ENCODE measurements at regions not wholly inside any gene's neighbourhood (a gene's known extent, or its start where the extent isn't known, plus 50 kb on each side); places are given as distances from the start of the nearest gene placed in this dataset.
"Not testable (repeated sequence)": the region's sequence is repeated elsewhere in the genome, so short reads cannot be mapped to it uniquely, and the experiment has no call there.

DNA sequence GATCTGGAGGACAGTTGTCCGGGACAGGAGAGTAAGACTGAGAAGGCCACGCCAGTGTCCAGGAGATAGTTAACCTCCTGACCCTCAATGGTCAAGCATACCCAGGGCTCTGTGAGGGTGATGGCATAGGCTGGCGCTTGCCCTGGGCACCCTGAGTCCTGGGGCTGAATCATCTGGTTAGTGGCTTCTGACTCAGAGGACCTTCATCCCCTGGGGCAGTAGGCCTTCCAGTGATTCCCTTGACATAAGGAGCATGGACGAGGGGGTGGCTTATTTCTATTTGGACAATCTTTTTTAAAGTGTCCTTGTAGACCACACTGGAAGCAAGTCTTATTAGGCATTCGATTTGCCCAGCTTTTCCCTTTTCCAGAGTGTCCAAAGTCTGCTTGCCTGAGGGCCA, 108.4 kb upstream of the SHISA3 start:
- DNase-seq: not testable (repeated sequence)

DNA sequence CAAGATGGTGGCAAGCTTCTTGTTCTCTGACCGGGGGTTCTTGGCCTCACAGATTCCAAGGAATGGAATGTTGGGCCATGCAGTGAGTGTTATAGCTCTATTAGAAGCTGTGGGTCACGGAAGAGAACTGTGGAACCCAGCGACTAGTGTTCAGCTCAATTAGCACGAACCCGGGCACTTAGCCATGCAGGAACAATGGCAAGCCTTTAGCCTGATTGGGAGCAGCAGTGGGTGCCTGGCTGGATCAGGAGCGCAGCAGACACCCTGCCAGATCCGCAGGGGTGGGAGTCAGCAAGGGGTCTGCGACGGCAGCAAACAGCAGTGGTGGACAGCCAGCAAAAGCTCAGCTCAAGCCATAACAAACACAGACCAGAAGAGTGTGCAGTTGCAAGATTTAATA, 105.1 kb upstream of the SHISA3 start:
- not testable (repeated sequence) for DNase-seq

DNA sequence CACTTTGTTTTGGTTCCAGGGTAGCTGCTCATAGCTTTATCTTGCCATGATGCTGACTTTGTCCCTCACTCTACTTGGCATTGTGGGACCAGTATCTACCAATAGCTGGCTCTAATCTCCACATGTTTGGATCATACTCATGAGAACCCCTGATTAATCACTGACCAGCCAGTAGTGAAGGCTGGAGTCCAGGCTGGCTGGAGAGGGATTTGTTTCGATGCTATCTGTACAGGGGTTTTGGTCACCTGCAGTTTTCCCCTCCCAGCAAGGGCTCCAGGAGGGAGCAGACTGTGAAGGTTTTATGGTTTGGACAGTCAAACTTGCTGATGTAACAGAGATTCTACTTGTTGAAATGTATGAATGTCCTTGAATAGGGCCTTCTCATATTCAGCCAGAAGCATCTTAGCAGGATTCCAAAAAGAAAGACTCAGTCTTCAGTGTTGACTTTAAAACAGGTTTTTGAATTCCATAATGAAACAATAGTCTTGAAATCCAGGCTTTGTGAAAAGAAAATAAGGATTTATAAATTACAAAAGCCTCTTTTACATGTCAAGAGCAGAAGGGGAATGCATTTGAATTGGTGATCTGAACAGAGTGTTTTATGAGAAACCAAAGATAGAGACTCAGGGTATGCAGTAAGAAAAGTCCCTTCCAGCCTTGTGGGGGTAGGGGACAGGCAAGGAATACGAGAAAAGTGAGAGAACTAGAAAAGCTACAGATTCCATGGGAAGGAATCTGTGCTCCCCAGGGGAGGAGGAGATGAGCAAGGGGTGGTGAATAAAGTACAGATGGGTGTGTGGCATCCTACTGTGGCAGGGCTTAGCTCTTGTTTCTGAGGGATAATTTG, 103.1 kb upstream of the SHISA3 start:
- DNase-seq: no peak

DNA sequence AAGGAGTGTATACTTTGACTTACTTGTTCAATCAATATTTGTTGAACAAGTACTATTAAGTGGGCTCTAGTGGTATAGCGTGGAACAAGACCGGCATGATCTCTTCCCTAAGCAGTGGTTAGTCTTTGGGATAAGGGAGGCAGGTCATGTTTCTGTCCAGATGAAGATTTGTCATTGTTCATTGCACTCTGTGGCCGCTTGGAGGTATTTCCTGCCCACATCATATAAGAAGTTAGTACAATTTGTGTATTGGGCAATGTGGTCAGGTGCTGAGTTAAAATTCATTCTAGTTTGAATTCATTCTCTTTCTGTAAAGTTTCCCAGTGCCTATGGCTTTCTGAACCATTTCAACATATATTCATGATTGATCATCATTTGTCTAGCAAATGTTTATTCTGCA, 101.1 kb upstream of the SHISA3 start:
- DNase-seq: no peak

DNA sequence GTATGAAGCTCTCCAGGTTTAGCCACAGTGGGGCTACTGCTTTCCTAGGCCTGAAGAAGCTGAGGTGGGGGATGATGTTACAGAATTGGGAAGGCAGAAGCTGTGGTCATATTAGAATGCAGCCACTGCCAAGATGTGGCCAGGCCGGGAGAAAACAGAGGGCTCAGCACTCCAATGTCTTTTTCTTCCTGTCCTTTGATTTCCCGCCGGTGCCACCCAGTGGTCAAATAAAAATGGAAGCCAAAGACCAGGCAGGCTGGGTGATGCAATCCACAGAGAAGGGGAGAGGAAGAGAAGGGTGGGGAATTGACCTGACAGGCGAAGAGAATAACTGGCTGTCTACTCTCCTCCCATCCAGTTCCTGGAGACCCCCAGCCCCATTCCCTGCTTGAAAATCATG, 94.9 kb upstream of the SHISA3 start:
- DNase-seq: no peak

DNA sequence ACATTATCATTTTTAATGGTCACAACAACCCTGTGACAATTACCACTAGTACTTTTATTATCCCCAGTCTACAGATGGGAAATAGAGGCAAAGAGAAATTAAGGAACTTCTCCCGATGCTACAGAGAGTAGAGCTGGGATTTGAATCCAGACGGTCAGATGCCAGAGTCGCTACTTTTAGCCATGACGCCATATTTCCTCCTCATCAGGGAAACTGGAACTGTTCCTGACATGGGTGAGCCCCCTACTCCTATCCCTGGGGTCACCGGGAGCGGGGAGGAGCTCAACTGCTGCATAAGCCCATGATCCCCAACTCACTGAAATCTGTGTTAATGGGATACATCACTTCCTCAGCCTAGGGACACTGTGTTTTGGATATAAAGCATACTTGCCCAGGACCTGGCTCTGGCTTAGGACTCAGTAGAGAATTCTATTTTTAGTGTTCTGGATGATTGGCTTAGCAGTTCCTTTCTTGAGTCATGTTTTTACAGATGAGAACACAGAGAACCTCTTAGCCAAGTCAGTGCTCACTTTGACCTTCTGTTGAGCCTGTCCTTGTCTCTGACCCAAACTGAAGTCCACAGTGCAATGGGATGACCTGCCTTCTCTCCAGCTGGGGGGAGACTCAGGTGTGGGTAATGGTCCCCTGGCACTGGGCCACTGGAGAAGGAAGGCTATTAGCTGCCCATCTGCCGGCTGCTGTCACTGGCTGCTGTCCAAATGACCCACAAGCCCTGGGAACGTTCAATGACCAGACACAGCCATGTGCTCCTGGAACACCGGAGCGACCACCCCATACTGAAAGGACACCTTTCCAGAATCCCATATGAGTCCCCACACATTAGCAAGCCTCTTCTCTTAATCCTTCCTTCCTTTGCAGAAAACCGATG, 90.8 kb upstream of the SHISA3 start:
- DNase-seq: no peak

DNA sequence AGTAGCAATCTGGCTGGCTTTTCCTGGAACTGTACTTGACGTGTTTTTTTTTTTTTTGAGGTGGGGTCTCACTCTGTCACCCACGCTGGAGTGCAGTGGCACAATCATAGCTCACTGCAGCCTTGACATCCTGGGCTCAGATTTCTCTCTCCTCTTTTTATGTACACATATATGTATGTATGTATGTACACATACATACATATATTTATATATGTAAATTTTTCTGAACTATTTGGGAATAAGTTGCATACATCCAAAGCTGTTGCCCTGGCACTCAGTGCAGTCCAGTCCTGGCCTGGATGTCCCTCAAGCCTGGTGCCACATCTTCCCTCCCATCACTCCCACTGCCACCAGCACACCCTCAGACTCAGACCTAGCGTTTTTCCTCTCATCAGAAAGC, 89.0 kb upstream of the SHISA3 start:
- DNase-seq: no peak

DNA sequence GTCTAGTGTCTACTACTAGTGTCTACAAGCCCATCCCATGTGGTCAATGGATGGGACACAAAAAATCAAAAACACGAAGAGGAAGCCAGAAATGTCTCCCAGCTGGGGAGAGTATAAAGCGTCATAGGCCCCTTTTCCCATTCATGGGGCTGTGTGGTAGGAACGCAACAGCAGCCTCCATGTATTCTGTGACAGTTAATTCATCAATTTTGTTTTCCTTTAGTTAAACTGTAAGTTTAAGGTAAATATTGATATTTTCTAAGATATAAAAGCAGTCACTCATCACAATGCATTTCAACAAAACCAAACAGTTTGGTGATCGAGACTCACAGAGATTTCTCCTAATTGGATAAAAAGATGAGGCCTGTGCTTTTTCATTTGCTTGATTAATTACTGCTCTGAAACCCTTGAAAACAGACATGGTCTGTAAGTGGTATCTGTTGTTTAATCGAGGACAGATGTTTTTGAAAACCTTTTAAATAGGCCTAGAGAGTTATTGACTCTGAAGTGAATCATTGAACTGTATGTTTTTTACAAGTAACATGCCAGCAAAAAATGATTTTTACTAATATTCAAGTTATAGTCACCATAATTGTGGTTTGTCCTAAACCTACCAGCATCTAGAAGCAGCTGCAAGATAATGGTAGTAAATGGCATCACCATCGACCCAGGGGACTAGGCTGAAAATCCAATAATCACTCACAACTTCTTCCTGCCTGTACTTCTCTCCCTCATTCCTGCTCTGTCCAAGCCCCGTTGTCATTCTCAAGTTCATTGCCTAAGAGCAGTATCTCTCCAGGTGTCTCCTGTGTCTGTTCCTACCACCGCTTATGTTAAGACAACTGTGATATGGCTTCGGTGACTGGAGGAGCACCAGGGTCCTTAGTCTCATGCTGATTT, 87.7 kb upstream of the SHISA3 start:
- no peak for DNase-seq

DNA sequence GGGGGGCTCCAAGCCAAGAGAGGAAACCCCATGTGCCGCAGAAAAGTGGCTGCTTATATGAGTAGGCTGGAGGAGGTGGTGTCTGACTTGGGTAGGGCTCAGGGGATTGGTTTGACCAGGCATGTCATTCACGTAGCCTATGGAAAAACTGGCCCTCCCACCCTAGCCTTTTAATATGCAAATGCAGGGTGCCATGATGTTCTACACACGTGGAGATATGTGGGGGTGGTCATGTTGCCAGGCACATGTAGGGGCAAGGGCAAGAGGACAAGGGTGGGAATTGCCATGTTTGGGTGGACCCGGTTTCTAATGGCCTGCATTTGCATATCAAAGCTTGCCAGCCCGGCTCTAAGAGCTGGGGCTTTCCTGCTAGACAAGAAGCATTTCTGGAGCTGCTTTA, 86.9 kb upstream of the SHISA3 start:
- DNase-seq: no peak

DNA sequence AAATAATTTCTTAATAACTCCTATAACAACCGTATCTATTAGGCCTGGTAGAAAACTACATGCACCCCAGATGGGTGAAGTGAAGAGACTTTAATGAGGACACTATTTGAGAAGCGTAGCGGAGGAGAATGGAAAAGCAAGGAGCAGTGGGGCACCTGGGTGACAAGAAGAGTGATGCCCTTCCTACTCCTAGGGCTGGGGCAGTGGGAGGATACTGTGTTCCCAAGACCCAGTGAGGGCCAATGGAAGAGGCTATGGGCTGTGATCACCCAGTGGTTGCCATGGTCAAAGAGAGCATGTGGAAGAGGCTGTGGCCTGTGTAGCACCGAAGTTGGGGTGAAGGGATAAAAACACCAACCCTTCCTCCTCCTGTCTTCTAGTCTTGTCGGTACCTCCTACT, 86.5 kb upstream of the SHISA3 start:
- no peak for DNase-seq

DNA sequence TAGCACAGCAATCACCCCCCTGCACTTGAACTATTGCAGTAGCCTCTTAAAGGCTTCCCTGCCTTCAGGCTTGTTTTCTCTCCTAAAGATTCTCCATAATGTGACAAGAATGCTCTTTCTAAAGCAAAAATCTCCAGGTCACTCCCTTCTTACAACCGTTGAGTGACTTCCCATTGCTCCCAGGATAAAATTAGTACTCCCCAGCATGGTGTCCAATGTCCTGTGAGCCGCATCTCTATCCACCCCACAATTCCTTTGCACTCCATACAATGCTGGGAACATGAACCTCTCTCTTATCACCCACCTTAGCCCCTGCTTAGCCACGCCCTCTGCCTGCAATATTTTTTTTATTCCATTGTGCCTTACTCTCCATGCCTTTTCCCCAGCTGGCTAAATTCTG, 85.7 kb upstream of the SHISA3 start:
- no peak for DNase-seq

DNA sequence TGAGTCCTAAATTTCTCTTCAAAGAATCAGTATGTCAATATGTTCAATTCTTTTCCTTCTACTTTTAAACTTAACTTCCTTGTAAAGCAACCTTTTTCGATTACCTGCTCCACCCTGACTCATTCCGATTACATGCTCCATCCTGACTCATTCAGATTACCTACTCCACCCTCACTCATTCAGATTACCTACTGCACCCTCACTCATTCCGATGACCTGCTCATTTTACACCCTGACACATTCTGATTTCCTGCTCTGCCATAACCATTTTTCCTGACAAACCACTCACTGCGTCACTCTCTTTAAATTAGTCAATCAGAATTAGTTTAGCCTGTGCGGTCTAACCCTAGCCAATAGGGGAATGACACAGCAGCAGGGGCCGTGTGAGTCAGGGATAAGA, 83.9 kb upstream of the SHISA3 start:
- DNase-seq: not testable (repeated sequence)

DNA sequence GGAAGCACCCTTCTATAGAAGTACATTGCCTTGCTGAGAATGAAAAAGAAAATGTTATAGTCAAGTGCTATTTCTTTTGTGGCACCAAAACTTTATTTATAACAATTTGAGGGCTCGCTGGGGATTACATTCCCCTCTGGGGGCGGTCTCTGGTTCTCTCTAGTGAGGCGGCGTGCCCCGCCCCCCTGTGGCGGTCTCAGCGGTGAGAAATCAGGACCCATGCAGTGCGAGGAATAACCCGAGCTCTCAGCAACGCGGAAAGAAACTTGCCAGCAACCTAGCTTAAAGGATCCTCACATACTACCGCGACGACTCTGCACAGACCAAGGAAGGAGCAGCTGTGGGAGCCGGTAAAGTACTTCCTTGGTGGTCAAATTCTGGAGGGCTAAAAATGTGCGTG, 83.4 kb upstream of the SHISA3 start:
- DNase-seq: no peak

DNA sequence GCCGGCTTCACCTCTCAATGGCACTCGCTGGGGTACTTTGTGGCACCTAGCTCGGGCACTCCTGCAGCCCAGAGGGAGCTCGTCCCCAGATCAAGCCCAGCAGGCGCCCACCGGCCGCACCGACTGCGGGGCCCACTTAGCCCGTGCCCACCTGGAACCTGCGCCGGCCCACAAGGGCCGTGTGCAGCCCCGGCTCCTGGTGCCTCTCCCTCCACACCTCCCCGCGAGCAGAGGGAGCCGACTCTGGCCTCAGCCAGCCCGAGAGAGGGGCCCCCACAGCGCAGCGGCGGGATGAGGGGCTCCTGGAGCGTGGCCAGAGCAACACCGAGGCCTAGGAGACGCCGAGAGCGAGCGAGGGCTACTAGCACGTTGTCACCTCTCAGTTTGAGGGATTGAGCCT, 82.1 kb upstream of the SHISA3 start:
- no peak for DNase-seq

DNA sequence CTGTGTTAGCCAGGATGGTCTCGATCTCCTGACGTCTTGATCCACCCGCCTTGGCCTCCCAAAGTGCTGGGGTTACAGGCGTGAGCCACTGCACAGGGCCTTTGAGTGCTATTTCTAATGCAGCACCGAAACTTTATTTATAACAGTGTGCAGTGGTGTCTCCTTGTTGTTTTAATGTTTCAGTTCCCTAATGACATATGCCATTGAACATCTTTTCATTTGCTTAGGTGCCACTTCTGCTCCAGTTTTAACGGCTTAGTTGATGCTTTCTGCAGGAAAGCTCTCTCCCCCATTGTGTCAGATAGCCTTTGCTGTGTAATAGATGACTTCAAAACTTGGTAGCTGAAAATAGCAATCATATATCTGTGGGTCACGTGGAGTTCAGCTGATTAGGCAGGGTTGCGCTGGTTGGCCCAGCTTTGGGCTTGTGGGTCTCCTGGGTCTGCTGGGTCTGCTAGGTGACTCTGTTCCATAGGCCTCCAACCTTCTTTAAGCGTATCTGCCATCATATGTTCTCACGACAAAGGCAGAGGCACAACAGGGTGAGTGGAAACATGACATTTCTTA, 76.4 kb upstream of the SHISA3 start:
- DNase-seq: no peak

DNA sequence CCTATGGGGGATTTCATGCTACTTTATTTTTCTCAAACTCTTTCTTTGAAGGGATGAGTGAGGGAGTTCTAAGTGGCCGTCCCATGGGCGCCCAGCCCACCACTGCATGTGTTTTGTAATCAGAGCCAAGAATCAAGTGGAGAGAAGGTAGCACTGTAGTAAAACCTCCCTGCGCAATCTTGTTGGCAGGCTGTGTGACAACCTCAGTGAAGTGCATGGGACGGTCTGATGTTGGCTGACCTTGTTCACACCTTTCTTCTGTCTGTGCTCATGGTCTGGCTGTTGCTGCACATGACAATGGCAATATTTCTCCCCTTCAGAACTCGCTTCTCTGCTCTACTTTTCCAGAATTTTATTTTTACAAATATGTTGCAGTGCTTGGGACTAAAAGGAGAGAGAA, 71.2 kb upstream of the SHISA3 start:
- no peak for DNase-seq

DNA sequence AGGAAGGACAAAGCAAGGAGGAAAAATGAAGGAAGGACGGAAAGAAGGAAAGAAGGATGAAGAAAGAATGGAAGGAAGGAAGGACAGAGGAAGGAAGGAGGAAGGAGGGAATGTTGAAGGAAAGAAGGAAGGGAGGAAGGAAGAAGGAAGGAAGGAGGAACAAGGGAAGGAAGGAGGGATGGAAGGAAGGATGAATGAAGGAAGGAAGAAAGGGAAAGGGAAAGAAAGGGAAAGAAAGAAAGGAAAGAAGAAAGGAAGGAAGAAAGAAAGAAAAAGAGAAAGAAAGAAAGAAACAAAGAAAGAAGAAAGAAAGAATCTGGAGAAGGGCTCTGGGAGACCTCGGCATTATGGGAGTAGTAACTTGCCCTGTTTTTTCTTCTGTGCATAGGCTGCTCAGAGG, 70.8 kb upstream of the SHISA3 start:
- DNase-seq: no peak

DNA sequence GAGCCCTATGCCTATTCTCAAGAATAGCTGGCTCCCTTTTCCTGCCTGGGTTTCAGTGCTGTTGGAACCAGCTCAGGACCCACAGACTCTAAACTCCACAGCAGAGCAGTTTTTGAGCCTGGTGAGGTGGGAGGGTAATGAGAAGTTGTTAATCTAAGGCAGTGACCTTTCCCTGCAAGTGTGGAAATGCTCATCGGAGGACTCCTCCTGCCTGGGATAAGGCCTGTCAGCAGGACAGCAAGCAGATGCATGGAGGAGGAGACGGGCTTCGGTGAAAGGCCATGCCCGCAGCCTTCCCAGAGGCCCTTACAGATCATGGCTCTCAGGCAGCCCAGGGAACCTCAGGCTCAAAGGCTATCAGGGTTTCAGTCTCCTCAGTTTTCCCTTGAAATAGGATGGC, 70.0 kb upstream of the SHISA3 start:
- DNase-seq: no peak

DNA sequence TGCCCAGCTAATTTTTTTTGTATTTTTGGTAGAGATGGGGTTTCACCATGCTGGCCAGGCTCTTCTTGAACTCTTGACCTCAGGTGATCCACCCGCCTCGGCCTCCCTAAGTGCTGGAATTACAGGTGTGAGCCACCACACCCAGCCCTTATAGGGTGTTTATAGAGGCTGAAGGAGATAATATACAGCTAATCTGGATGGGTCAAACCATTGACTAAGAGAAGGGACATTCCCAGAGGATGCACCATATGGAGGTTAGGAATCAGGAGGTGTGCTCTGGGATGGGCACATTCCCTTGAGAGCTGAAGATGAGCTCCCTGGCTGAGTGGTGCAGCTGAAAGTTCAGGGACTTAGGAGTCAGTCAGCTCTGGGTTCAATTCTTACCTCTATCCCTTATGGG, 68.3 kb upstream of the SHISA3 start:
- DNase-seq: no peak

DNA sequence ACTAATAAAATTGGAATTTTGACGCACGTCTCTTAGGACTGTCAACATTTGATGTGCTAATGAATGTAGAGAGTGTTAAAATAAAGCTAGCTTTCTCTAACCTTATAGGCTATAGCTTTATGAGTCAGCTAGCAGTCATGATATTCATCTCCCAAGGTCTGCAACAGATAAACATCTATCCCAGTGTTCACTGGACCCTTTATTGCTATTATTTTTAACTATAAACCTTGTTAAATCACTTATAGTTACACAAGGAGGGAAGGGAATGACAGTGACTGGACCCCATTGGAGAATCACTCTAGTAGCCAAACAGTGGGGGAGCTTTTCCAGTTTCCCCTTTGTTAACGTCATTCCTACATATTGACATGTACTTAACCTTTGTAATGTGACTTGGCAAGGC, 67.9 kb upstream of the SHISA3 start:
- DNase-seq: no peak

DNA sequence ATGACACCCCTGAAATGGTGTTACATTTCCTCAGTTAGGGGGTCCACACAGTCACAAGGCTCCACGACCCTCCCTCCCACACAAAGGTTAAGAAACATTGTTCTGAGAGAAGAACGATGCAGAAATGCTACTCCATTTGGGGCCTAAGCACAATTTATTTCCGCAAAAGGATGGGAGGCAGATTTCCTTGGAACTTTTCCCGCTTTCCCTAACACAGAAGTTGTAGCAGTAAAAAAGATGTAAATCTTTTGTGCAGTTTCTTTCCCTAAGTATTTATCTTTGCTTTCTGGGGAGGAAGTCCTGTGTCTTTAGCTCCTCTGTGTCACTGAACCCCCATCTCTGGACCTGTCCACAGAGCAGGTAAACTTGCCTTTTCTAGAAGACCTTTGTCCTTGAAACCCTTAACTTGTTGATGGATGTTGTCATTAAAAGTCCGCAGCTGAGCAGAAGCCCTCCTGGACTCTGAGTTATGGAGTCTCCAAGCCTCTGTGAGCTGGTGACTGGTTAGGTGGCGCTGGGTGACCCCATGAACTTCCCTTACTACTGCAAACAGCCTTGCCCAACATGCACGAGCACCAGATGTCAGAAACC, 67.2 kb upstream of the SHISA3 start:
- no peak for DNase-seq

DNA sequence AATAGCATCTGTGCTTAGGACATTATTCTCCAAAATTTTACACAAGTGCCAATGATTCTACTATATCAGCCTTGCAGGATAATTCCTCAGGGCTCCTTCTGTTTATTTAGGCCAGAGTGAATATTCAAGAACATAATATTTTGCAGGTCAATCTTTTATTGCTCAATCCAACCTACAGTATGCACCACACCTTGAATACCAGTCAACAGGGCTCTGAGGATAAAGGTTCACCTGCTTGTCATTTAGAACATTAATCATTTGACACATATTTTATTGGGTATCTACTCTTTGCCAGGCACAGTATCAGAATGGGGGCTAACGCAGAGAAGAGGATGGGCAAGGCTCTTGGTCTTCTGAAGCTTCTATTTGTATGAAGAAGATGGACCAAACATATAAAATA, 66.2 kb upstream of the SHISA3 start:
- no peak for DNase-seq
